GM23338 (cell line): ENCODE measurements at regions not wholly inside any gene's neighbourhood (a gene's known extent, or its start where the extent isn't known, plus 50 kb on each side); places are given as distances from the start of the nearest gene placed in this dataset.

Source experiments
- CREB1 ChIP-seq: fragments of 250-450 bp; sonication (Bioruptor Pico); IDR thresholded peaks from 2 replicates; pipeline ENCODE4 v1.5.0; 2020; ENCODE audit warnings: low read depth, mild to moderate bottlenecking, moderate library complexity
- CTCF ChIP-seq, 2 experiments: fragments of 200-600 bp in 1 of 2; sonication (generic) in 1 of 2; conservative IDR thresholded peaks; 2 replicates each; pipeline versions ENCODE4 v1.5.1 to v1.6.1; 2016 to 2017; ENCODE audit warnings: antibody characterized with exemption in 2 of 2, low read depth in 2 of 2, mild to moderate bottlenecking in 2 of 2, moderate library complexity in 1 of 2
- EZH2 ChIP-seq: fragments of 200-600 bp; sonication (generic); IDR thresholded peaks from one replicate; pipeline ENCODE4 v1.8.0; 2017; ENCODE audit warnings: antibody characterized with exemption, mild to moderate bottlenecking, low read depth; ENCODE audit not compliant: unreplicated experiment
- EZH2phosphoT487 ChIP-seq: fragments of 200-600 bp; sonication (generic); IDR thresholded peaks from one replicate; pipeline ENCODE4 v1.8.1; 2018; ENCODE audit warnings: antibody characterized with exemption; ENCODE audit not compliant: unreplicated experiment
- JUNB ChIP-seq: IDR thresholded peaks from one replicate; pipeline ENCODE4 v1.6.1; 2016; ENCODE audit warnings: antibody characterized with exemption; ENCODE audit not compliant: unreplicated experiment
- POLR2AphosphoS5 ChIP-seq: IDR thresholded peaks from 2 replicates; pipeline ENCODE4 v1.6.1; 2016; ENCODE audit warnings: antibody characterized with exemption, low read depth
- REST ChIP-seq: IDR thresholded peaks from one replicate; pipeline ENCODE4 v1.6.1; 2018; ENCODE audit warnings: antibody characterized with exemption; ENCODE audit not compliant: unreplicated experiment
- ZNF114 ChIP-seq: fragments of 250-450 bp; sonication (Bioruptor Pico); IDR thresholded peaks from 2 replicates; pipeline ENCODE4 v1.5.0; 2020; ENCODE audit warnings: mild to moderate bottlenecking, moderate library complexity

GRCh38 chr3:74426571-74426970 is 187.9 kb downstream of the CNTN3 start:
- no peak for TF ChIP-seq POLR2AphosphoS5
- TF ChIP-seq EZH2 = no peak
- no peak for TF ChIP-seq CTCF (conservative IDR thresholded peaks at IDR 0.05; ENCODE audit: low read depth in 2 of 2)
- no peak for TF ChIP-seq CREB1 (CRISPR knock-in tag)
- TF ChIP-seq REST = no peak
- no peak for TF ChIP-seq EZH2phosphoT487
- TF ChIP-seq JUNB = no peak
- no peak for TF ChIP-seq ZNF114
